ENCODE measurements at regions not wholly inside any gene's neighbourhood (a gene's known extent, or its start where the extent isn't known, plus 50 kb on each side); places are given as distances from the start of the nearest gene placed in this dataset.
"Not testable (repeated sequence)": the region's sequence is repeated elsewhere in the genome, so short reads cannot be mapped to it uniquely, and the experiment has no call there.

GRCh38 chr14:89104861-89105260 is 280.4 kb downstream of the TTC8 start:
- H3K27me3 ChIP-seq (replicated peaks; ENCODE audit: control insufficient read depth, insufficient read depth, low read length, poor library complexity, severe bottlenecking); H3K9me3 ChIP-seq (ENCODE audit: control insufficient read depth, low read length); H3K36me3 ChIP-seq (ENCODE audit: control insufficient read depth, insufficient read depth, low read length); DNase-seq; H3K27ac ChIP-seq (ENCODE audit: insufficient read depth, low read length, poor library complexity, severe bottlenecking); H3K4me1 ChIP-seq (ENCODE audit: control insufficient read depth, insufficient read depth, low read length, poor library complexity, severe bottlenecking); H3K4me3 ChIP-seq (ENCODE audit: insufficient read depth, low read depth, low read length, poor library complexity, severe bottlenecking): not testable (repeated sequence)
